ENCODE measurements at regions not wholly inside any gene's neighbourhood (a gene's known extent, or its start where the extent isn't known, plus 50 kb on each side); places are given as distances from the start of the nearest gene placed in this dataset.

DNA sequence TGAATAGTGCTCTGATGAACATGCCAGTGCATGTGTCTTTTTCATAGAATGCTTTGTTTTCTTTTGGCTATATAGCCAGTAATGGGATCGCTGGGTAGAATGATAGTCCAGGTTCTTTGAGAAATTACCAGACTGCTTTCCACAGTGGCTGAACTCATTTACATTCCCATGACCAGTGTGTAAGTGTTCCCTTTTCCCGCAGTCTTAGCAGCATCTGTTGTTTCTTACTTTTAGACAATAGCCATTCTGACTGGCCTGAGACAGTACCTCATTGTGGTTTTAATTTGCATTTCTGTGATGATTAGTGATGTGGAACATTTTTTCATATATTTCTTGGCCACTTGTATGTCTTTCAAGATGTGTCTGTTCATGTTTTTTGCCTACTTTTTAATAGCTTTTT, 784.5 kb downstream of the USP25 start:
- no peak for DNase-seq

GRCh38 chr21:16517383-16517782, 787.6 kb downstream of the USP25 start:
- no peak for DNase-seq

DNA sequence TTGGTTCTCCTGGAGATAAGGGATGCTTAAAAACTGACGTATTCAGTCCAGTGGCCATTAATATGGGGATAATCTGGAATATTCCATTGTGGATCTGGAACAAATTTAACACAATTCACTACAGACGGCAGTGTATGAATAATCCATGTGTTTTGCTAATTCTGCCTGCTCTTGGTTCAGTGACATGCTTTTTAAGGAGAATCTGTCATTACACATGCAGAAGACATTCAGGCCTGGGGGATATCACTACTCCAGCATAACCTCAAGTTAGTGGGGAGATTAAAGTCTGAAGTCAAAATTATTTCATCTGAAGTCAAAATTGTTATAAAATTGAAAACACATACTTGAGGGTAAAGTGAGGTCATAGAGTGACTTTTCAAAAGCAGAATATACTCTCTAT, 789.3 kb downstream of the USP25 start:
- DNase-seq: no peak

- no peak for DNase-seq
Observed at GRCh38 chr21:16519644-16520043, 789.9 kb downstream of the USP25 start.

GRCh38 chr21:16522548-16522947, 792.8 kb downstream of the USP25 start:
- DNase-seq: no peak

DNA sequence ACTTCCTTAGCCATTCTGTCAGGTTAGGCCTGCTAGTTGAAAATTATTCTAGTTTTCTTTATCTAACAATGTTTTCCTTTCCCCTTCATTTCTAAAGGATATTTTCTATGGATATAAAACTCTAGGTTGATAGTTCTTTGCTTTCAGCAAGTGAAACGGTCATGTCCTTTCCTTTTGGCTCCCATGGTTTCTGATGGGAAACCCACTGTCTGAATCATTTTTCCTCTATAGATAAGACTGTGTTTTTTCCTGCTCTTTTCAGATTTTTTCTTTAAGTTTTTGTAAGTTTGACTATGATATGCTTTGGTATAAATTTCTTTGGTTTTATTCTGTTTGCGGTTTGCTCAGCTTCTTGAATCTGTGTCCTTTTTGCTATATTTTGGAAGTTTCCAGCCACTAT, 800.9 kb downstream of the USP25 start:
- no peak for DNase-seq

- DNase-seq: no peak
Observed at GRCh38 chr21:16532840-16533239, 803.1 kb downstream of the USP25 start.

- DNase-seq: no peak
Observed at GRCh38 chr21:16533692-16534407, 804.1 kb downstream of the USP25 start.

DNA sequence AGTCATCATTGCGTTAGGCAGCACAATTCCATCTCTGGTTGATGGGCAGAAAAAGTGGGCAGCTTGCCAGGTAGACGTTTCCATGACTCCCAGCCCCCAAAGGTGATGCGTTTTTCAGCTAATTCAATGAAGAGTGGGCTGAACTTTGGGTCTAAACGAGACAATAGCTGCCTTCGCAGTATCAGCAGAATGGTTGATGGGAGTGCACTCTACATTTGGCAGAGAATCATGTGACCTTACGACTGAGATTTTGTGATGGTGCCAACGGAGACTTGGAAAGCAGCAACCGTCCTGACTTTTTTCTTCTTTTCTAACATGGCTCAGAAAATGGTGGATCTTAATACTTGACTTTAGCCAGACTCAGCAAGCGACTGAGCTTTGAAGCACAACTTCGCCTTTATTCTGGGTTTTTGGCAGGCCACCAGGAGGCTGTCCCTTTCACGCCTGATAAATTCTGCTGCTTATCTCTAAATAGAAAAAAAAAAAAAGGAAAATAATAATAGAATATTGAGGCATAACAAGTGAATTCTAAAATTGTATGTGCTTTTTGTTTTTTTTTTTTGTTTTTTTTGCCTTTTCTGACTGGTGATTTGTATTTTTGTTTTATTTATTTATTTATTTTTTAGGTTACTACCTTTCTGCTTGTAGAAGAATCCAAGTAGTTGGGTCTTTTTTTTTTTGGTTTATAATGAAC, 804.8 kb downstream of the USP25 start:
- no peak for DNase-seq

DNA sequence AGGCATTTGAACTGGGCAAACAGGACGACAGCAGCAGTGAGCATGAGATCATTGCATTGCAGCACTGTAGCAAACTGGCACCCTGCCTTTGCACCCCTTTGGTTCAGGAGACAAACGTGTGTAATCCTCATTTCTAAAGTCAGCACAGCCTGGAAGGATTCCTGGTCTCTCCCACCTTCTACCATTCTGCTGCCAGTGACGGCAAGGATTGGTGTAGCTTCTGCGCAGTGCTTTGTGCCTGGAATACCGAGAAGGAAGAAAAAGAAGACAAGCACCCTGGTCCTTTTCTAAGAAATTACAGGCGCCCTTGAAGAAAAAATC, 805.3 kb downstream of the USP25 start:
- no peak for DNase-seq

DNA sequence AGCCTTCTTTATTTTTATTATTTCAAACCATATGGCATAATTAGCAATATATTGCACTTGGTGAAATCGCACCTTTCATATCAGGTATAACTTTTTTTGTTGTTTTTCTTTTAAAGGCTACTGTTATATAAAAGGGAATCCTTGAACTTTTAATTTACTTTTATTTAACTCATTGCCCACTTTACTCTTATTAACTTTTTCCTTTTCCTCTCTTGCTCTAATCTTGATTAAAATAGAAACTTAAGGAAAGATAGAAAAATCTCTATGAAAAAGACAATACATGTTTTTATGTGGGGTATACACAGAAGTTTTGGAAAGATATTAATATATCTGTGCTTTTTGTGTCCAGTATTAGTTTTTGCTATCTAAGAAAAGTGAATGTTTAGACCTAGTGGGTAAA, 805.8 kb downstream of the USP25 start:
- DNase-seq: no peak

- no peak for DNase-seq
Observed at GRCh38 chr21:16536140-16536539, 806.4 kb downstream of the USP25 start.

- DNase-seq: no peak
Observed at GRCh38 chr21:16536643-16537434, 807.1 kb downstream of the USP25 start.

GRCh38 chr21:16537501-16537900, 807.7 kb downstream of the USP25 start:
- DNase-seq: no peak

GRCh38 chr21:16538405-16538804, 808.6 kb downstream of the USP25 start:
- no peak for DNase-seq

GRCh38 chr21:16538936-16539440, 809.2 kb downstream of the USP25 start:
- no peak for DNase-seq

- DNase-seq: no peak
Observed at GRCh38 chr21:16540966-16541727, 811.4 kb downstream of the USP25 start.

DNA sequence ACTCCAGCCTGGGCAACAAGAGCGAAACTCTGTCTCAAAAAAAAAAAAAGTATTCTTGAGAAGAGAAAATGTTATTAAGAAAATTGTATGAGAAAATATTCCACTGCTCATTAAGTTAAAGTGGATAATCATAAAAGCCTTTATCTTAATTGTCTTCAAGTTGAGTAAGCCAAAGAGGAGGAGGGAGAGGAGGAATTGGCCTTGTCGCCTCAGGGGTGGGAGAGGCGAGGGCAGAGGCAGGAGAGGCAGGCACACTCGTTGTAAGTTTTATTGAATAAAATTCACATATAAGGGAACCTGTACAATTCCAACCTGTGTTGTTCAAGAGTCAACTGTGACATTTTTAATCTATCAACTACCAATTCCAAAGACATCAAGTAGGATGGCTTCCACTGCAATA, 820.3 kb downstream of the USP25 start:
- no peak for DNase-seq

DNA sequence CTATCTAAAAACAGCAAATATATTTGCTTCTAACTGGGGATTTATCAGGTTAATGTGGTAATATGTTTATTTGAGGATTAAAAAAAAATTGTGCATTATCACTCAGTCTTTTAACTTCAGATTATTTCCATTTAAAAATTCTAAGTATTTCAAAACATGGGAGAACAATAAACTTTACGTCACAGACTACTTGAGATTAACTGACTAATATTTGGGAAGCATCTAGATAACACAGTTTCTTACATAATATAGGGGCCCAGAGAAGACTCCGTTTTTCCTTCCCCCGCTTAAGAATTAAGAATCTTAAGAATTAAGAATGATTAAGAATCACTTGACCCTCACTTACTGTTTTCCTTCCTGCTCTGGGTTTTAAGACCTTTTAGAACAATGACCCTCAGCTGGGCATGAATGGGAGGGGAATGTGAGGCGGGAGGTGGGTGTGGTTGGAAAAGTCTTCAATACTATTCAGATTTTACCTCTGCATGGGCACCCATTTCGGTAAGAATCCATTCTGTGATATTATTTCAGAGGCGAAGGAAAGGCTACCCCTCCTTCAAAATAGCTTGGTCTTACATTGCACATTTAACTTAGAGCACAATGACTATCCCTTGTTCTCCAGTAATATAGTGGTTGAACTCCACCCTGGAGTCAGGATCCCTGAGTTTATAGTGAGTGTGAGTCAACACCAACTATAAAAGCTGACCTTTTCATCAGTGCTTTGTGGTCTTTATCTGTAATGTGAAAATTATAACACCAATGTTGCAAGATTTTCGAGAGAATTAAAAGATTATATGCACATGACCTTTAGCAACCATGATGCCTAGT, 821.3 kb downstream of the USP25 start:
- no peak for DNase-seq

GRCh38 chr21:16552880-16553279, 823.1 kb downstream of the USP25 start:
- DNase-seq: no peak

DNA sequence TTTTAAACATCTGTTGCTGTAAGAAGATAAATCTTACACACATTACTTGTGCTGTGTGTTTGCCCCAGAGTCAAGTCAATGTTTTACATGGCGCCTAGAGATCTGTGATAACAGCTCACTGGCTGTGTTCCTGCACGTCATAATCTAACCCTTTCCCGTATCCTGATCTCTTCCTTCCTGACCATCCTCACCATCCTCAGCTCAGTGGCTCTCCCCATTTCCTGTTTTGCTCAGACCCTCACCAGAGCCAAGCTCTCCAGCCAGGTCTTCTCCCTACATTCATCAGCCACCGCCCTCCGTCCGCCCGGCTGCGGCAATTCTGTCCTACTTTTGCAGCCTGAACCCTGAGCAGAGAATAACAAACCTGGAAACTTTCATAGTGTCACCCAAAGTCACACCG, 824.7 kb downstream of the USP25 start:
- DNase-seq: no peak

DNA sequence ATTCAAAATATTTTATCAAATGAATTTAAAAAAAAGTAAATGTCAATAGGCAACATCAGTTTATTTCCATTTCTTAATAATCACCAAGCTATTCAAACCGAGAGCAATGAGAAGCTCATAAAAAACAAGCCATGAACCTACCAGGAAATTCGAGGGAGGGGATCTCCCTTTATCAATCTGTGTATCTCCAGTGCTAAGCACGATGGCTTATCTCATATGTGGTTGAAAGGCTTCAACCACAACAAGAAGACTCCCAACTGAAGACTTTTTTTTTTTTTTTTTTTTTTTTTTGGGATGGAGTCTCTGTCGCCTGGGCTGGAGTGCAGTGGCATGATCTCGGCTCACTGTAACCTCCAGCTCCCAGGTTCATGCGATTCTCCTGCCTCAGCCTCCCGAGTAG, 833.3 kb downstream of the USP25 start:
- DNase-seq: no peak
